HCT116 (cell line): ENCODE measurements at regions not wholly inside any gene's neighbourhood (a gene's known extent, or its start where the extent isn't known, plus 50 kb on each side); places are given as distances from the start of the nearest gene placed in this dataset.

ENCODE experiments used
- ATAC-seq: fragments of 200-7000 bp; cut with Tn5 transposase; 2 replicates; pipeline ENCODE4 v1.9.1; 2020; ENCODE audit warnings: mild to moderate bottlenecking, moderate library complexity
- BruUV-seq: library from RNA; stranded (reverse); fragments of 400-500 nt; replicated peaks from 2 replicates; lab custom pipeline; 2021; lab: Mats Ljungman, UMichigan
- CTCF ChIA-PET: fragments of 300-600 bp; sonication (Branson Sonifier 250); formaldehyde crosslinking; loops from one replicate; lab custom pipeline; 2021; ENCODE audit warnings: antibody characterized with exemption; lab: Charles Lee
- POLR2A ChIA-PET: fragments of 300-600, 350-600 bp; sonication (Branson Sonifier 250); formaldehyde crosslinking; loops from one replicate; lab custom pipeline; 2021; ENCODE audit warnings: antibody characterized with exemption; lab: Charles Lee
- RAD21 ChIA-PET, 2 experiments: fragments of 300-600 bp; sonication (Branson Sonifier 250); formaldehyde crosslinking; loops; one replicate each; lab custom pipeline; 2023; ENCODE audit warnings: low total read pairs in 2 of 2; ENCODE audit not compliant: uncharacterized antibody in 2 of 2, unreplicated experiment in 2 of 2, low non-redundant PET in 1 of 2; lab: Charles Lee
- DNase-seq: peaks from one replicate; pipeline ENCODE4 v3.0.0-alpha.2; 2010; ENCODE audit warnings: low read depth, low spot score
- H2AFZ ChIP-seq: fragments of 200-600 bp; shearing (Covaris generic), sonication (generic); 2 replicates; pipeline ENCODE4 v1.6.1; 2017; ENCODE audit warnings: low read depth, mixed run types, mixed read lengths, antibody characterized with exemption, low read length; ENCODE audit not compliant: poor library complexity, severe bottlenecking
- H3K27ac ChIP-seq: 2 replicates; pipeline ENCODE4 v1.5.1; 2012; ENCODE audit warnings: low read depth, low read length
- H3K27me3 ChIP-seq: fragments of 200-600 bp; sonication (generic); 2 replicates; pipeline ENCODE4 v1.6.1; 2016; ENCODE audit warnings: mixed run types, low read length, mixed read lengths; ENCODE audit not compliant: insufficient read depth
- H3K36me3 ChIP-seq, 2 experiments: fragments of 200-500 bp in 1 of 2; fragments of 200-600 bp in 1 of 2; sonication (Bioruptor generic) in 1 of 2; sonication (generic) in 1 of 2; 2 replicates each; pipeline versions ENCODE4 v1.5.1 to v1.6.1; 2014 to 2016; ENCODE audit warnings: low read length in 2 of 2, inconsistent platforms in 1 of 2, mixed read lengths in 1 of 2, mixed run types in 1 of 2; ENCODE audit not compliant: insufficient read depth in 2 of 2, control insufficient read depth in 1 of 2
- H3K4me1 ChIP-seq, 2 experiments: fragments of 200-600 bp in 1 of 2; sonication (generic) in 1 of 2; 2 replicates each; pipeline versions ENCODE4 v1.5.1 to v1.6.1; 2012 to 2017; ENCODE audit warnings: low read length in 2 of 2, inconsistent platforms in 1 of 2, mild to moderate bottlenecking in 1 of 2, mixed read lengths in 1 of 2, mixed run types in 1 of 2, moderate library complexity in 1 of 2; ENCODE audit not compliant: insufficient read depth in 2 of 2, control insufficient read depth in 1 of 2
- H3K4me2 ChIP-seq: fragments of 200-600 bp; sonication (generic); 2 replicates; pipeline ENCODE4 v1.6.1; 2017; ENCODE audit warnings: mixed run types, low read length, mixed read lengths
- H3K4me3 ChIP-seq, 2 experiments: fragments of 200-600 bp in 1 of 2; sonication (generic) in 1 of 2; replicated peaks in 1 of 2; 2 replicates each; pipeline ENCODE4 v1.5.1; 2011 to 2016; ENCODE audit warnings: low read length in 2 of 2, control low read depth in 1 of 2, low read depth in 1 of 2, mild to moderate bottlenecking in 1 of 2, mixed read lengths in 1 of 2, mixed run types in 1 of 2
- H3K79me2 ChIP-seq: fragments of 200-600 bp; sonication (generic); 2 replicates; pipeline ENCODE4 v1.6.1; 2017; ENCODE audit warnings: mild to moderate bottlenecking, mixed run types, low read length, moderate library complexity, mixed read lengths; ENCODE audit not compliant: insufficient read depth
- H3K9ac ChIP-seq: fragments of 200-600 bp; sonication (generic); 2 replicates; pipeline ENCODE4 v1.6.1; 2016; ENCODE audit warnings: low read length, mixed read lengths
- H3K9me2 ChIP-seq: fragments of 200-600 bp; sonication (generic), shearing (Covaris generic); 2 replicates; pipeline ENCODE4 v1.6.1; 2017; ENCODE audit warnings: mixed run types, mild to moderate bottlenecking, moderate library complexity; ENCODE audit not compliant: insufficient read depth
- H3K9me3 ChIP-seq, 2 experiments: fragments of 200-500 bp in 1 of 2; fragments of 200-600 bp in 1 of 2; sonication (Bioruptor generic) in 1 of 2; sonication (generic) in 1 of 2; 2 replicates each; pipeline ENCODE4 v1.6.1; 2014 to 2017; ENCODE audit warnings: low read length in 2 of 2, mixed read lengths in 2 of 2, inconsistent platforms in 1 of 2, low read depth in 1 of 2, mild to moderate bottlenecking in 1 of 2, mixed run types in 1 of 2, moderate library complexity in 1 of 2; ENCODE audit not compliant: control insufficient read depth in 1 of 2, insufficient read depth in 1 of 2
- H4K20me1 ChIP-seq: fragments of 200-600 bp; sonication (generic), shearing (Covaris generic); 2 replicates; pipeline ENCODE4 v1.6.1; 2017; ENCODE audit warnings: mixed run types, mild to moderate bottlenecking, moderate library complexity; ENCODE audit not compliant: insufficient read depth
- ATF3 ChIP-seq: IDR thresholded peaks from 2 replicates; pipeline ENCODE4 v1.6.1; 2012
- CBX3 ChIP-seq: IDR thresholded peaks from 2 replicates; pipeline ENCODE4 v1.6.1; 2012; ENCODE audit warnings: low read depth
- CEBPB ChIP-seq: IDR thresholded peaks from 2 replicates; pipeline ENCODE4 v1.6.1; 2012; ENCODE audit warnings: low read depth
- EGR1 ChIP-seq: IDR thresholded peaks from 2 replicates; pipeline ENCODE4 v1.6.1; 2012; ENCODE audit warnings: low read depth
- ELF1 ChIP-seq: IDR thresholded peaks from 2 replicates; pipeline ENCODE4 v1.6.1; 2012; ENCODE audit warnings: low read depth, borderline replicate concordance
- EZH2 ChIP-seq: fragments of 200-600 bp; sonication (generic); IDR thresholded peaks from 2 replicates; pipeline ENCODE4 v1.6.1; 2017; ENCODE audit warnings: antibody characterized with exemption, mixed run types
- EZH2phosphoT487 ChIP-seq: fragments of 200-600 bp; IDR thresholded peaks from 2 replicates; pipeline ENCODE4 v1.6.1; 2018; ENCODE audit warnings: antibody characterized with exemption, borderline replicate concordance
- FOSL1 ChIP-seq: IDR thresholded peaks from 2 replicates; pipeline ENCODE4 v1.6.1; 2012; ENCODE audit warnings: low read depth
- JUND ChIP-seq: IDR thresholded peaks from 2 replicates; pipeline ENCODE4 v1.6.1; 2012
- MAX ChIP-seq: IDR thresholded peaks from 2 replicates; pipeline ENCODE4 v1.6.1; 2012
- POLR2AphosphoS5 ChIP-seq: IDR thresholded peaks from 2 replicates; pipeline ENCODE4 v1.6.1; 2011; ENCODE audit warnings: mild to moderate bottlenecking, low read depth, low read length, moderate library complexity
- RAD21 ChIP-seq: IDR thresholded peaks from 2 replicates; pipeline ENCODE4 v1.6.1; 2012; ENCODE audit warnings: low read depth, mild to moderate bottlenecking
- SIN3A ChIP-seq: IDR thresholded peaks from 2 replicates; pipeline ENCODE4 v1.6.1; 2012; ENCODE audit warnings: low read depth
- SRF ChIP-seq: IDR thresholded peaks from 2 replicates; pipeline ENCODE4 v1.6.1; 2012; ENCODE audit warnings: low read depth
- TCF7L2 ChIP-seq: IDR thresholded peaks from 2 replicates; pipeline ENCODE4 v1.7.0; 2011; ENCODE audit warnings: borderline replicate concordance, inconsistent platforms; ENCODE audit not compliant: insufficient read depth, insufficient read length; ENCODE audit errors: extremely low read depth
- ZFX ChIP-seq: fragments of 450-650 bp; IDR thresholded peaks from 2 replicates; pipeline ENCODE4 v1.6.1; 2017
- ZNF274 ChIP-seq: fragments of 200-500 bp; sonication (Bioruptor generic); IDR thresholded peaks from 2 replicates; pipeline ENCODE4 v1.6.1; 2014; ENCODE audit warnings: mild to moderate bottlenecking, low read depth, low read length, inconsistent platforms
- intact Hi-C: fragments of 100-400 bp; cut with micrococcal nuclease; formaldehyde crosslinking; loops from 2 replicates; pipeline ENCODE4 v1.10.0; 2022
- TF ChIP-seq, protein P1 (sequence below): IDR thresholded peaks from 2 replicates; pipeline ENCODE4 v1.6.1; 2012; ENCODE audit warnings: low read depth
- TF ChIP-seq, protein P2 (sequence below), 3 experiments: fragments of 200-600 bp in 1 of 3; sonication (generic) in 1 of 3; IDR thresholded peaks in 2 of 3; conservative IDR thresholded peaks in 1 of 3; 2 replicates each; pipeline ENCODE4 v1.5.1; 2012 to 2017; ENCODE audit warnings: low read depth in 2 of 3, low read length in 2 of 3, antibody characterized with exemption in 1 of 3, borderline replicate concordance in 1 of 3, control low read depth in 1 of 3, mild to moderate bottlenecking in 1 of 3, mixed read lengths in 1 of 3, mixed run types in 1 of 3, moderate library complexity in 1 of 3; ENCODE audit not compliant: insufficient read depth in 1 of 3
- TF ChIP-seq, protein P3 (sequence below): IDR thresholded peaks from 2 replicates; pipeline ENCODE4 v1.6.1; 2011; ENCODE audit warnings: mild to moderate bottlenecking, low read length, moderate library complexity; ENCODE audit not compliant: insufficient replicate concordance; ENCODE audit errors: extremely low read depth

DNA sequence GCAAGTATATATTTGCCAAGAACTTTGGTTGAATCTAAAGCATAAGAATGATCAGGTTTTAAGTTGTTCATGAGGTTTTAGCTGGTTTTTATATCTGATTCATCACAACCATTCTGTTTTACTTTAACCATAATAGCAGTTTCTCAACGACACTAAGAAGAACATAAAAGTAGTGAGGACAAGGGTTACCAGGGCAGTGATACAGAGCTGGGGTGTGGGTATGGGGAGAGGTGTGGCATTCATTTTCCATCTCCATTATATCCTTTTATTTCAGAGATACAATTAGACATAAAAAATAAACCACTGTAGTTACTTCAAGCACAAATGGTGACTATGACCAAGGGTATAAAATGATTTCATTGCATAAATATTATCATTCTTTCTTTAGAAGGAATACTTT, 149.8 kb upstream of the STEAP4 start:
- no TSS peak for BruUV-seq

More for the DNA sequence above, 149.8 kb upstream of the STEAP4 start:
- intact Hi-C loops: no loop called here
- no peaks in the 10 kb centered on the region for H3K27me3 ChIP-seq
- no peaks in the 10 kb centered on the region for H4K20me1 ChIP-seq
- H3K36me3 ChIP-seq: no peaks in the 10 kb centered on the region
- CTCF ChIA-PET: no interaction called here
- no peak overlapping the region for H3K4me2 ChIP-seq
- no peak overlapping the region for H3K4me3 ChIP-seq
- POLR2A ChIA-PET: no interaction called here
- no peak overlapping the region for H3K9ac ChIP-seq
- RAD21 ChIA-PET: no interaction called here
- DNase-seq: no peak
- H3K9me3 ChIP-seq: no peaks in the 10 kb centered on the region
- TF ChIP-seq SIN3A: no peak
- no peak for TF ChIP-seq JUND
- no peak for TF ChIP-seq ATF3
- no peak for TF ChIP-seq SRF
- TF ChIP-seq, protein P1, sequence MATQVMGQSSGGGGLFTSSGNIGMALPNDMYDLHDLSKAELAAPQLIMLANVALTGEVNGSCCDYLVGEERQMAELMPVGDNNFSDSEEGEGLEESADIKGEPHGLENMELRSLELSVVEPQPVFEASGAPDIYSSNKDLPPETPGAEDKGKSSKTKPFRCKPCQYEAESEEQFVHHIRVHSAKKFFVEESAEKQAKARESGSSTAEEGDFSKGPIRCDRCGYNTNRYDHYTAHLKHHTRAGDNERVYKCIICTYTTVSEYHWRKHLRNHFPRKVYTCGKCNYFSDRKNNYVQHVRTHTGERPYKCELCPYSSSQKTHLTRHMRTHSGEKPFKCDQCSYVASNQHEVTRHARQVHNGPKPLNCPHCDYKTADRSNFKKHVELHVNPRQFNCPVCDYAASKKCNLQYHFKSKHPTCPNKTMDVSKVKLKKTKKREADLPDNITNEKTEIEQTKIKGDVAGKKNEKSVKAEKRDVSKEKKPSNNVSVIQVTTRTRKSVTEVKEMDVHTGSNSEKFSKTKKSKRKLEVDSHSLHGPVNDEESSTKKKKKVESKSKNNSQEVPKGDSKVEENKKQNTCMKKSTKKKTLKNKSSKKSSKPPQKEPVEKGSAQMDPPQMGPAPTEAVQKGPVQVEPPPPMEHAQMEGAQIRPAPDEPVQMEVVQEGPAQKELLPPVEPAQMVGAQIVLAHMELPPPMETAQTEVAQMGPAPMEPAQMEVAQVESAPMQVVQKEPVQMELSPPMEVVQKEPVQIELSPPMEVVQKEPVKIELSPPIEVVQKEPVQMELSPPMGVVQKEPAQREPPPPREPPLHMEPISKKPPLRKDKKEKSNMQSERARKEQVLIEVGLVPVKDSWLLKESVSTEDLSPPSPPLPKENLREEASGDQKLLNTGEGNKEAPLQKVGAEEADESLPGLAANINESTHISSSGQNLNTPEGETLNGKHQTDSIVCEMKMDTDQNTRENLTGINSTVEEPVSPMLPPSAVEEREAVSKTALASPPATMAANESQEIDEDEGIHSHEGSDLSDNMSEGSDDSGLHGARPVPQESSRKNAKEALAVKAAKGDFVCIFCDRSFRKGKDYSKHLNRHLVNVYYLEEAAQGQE: no peak
- TF ChIP-seq CEBPB: no peak
- TF ChIP-seq RAD21: no peak
- TF ChIP-seq, protein P2, sequence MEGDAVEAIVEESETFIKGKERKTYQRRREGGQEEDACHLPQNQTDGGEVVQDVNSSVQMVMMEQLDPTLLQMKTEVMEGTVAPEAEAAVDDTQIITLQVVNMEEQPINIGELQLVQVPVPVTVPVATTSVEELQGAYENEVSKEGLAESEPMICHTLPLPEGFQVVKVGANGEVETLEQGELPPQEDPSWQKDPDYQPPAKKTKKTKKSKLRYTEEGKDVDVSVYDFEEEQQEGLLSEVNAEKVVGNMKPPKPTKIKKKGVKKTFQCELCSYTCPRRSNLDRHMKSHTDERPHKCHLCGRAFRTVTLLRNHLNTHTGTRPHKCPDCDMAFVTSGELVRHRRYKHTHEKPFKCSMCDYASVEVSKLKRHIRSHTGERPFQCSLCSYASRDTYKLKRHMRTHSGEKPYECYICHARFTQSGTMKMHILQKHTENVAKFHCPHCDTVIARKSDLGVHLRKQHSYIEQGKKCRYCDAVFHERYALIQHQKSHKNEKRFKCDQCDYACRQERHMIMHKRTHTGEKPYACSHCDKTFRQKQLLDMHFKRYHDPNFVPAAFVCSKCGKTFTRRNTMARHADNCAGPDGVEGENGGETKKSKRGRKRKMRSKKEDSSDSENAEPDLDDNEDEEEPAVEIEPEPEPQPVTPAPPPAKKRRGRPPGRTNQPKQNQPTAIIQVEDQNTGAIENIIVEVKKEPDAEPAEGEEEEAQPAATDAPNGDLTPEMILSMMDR (IDR thresholded peaks at IDR 0.05 in 2 of 3, conservative IDR thresholded peaks at IDR 0.05 in 1 of 3; ENCODE audit: borderline replicate concordance in 1 of 3, insufficient read depth in 1 of 3, low read depth in 2 of 3, low read length in 2 of 3): no peak
- TF ChIP-seq ZFX: no peak
- TF ChIP-seq POLR2AphosphoS5: no peak
- TF ChIP-seq CBX3: no peak
- TF ChIP-seq TCF7L2: no peak
- TF ChIP-seq EZH2phosphoT487: no peak
- TF ChIP-seq FOSL1: no peak
- TF ChIP-seq, protein P3, sequence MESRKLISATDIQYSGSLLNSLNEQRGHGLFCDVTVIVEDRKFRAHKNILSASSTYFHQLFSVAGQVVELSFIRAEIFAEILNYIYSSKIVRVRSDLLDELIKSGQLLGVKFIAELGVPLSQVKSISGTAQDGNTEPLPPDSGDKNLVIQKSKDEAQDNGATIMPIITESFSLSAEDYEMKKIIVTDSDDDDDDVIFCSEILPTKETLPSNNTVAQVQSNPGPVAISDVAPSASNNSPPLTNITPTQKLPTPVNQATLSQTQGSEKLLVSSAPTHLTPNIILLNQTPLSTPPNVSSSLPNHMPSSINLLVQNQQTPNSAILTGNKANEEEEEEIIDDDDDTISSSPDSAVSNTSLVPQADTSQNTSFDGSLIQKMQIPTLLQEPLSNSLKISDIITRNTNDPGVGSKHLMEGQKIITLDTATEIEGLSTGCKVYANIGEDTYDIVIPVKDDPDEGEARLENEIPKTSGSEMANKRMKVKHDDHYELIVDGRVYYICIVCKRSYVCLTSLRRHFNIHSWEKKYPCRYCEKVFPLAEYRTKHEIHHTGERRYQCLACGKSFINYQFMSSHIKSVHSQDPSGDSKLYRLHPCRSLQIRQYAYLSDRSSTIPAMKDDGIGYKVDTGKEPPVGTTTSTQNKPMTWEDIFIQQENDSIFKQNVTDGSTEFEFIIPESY: no peak
- no peak for TF ChIP-seq ZNF274
- no peak for TF ChIP-seq ELF1
- TF ChIP-seq MAX: no peak
- TF ChIP-seq EGR1: no peak
- TF ChIP-seq EZH2: no peak
- ATAC-seq: no peak
- H3K79me2 ChIP-seq: no peaks in the 10 kb centered on the region
- no peaks in the 10 kb centered on the region for H3K9me2 ChIP-seq
- H3K27ac ChIP-seq: no peak overlapping the region
- peaks cover 4 to 11% of the 10 kb centered on the region in 2 experiments; a peak in 3 of 4 replicates for H3K4me1 ChIP-seq
- H2AFZ ChIP-seq: no peak overlapping the region
